Loucy (cell line): ENCODE measurements at regions not wholly inside any gene's neighbourhood (a gene's known extent, or its start where the extent isn't known, plus 50 kb on each side); places are given as distances from the start of the nearest gene placed in this dataset.
"Not testable (repeated sequence)": the region's sequence is repeated elsewhere in the genome, so short reads cannot be mapped to it uniquely, and the experiment has no call there.

Source experiments
- CTCF ChIP-seq: fragments of 200-600 bp; sonication (generic); conservative IDR thresholded peaks from 2 replicates; pipeline ENCODE4 v1.5.1; 2014; ENCODE audit warnings: mild to moderate bottlenecking, antibody characterized with exemption, low read length
- EZH2phosphoT487 ChIP-seq: fragments of 200-600 bp; IDR thresholded peaks from 2 replicates; pipeline ENCODE4 v1.6.1; 2018; ENCODE audit warnings: antibody characterized with exemption, mild to moderate bottlenecking, moderate library complexity, borderline replicate concordance

- not testable (repeated sequence) for TF ChIP-seq CTCF, EZH2phosphoT487
Measured at GRCh38 chr4:9110700-9111099, 59.5 kb upstream of the FAM90A26 start.
